ENCODE measurements at regions not wholly inside any gene's neighbourhood (a gene's known extent, or its start where the extent isn't known, plus 50 kb on each side); places are given as distances from the start of the nearest gene placed in this dataset.
A peak's percentile ranks its signal among the peaks of the same experiment; 100 is the strongest.

- DNase-seq = peak; percentile 43
Observed at GRCh38 chr9:87427851-87428506, 69.7 kb upstream of the DAPK1 start.

GRCh38 chr9:87428659-87429058, 69.0 kb upstream of the DAPK1 start:
- peak; percentile 65 for DNase-seq

- DNase-seq = no peak
Observed at GRCh38 chr9:87431837-87432236, 65.8 kb upstream of the DAPK1 start.

GRCh38 chr9:87433853-87434252, 63.8 kb upstream of the DAPK1 start:
- DNase-seq = no peak

- no peak for DNase-seq
Observed at GRCh38 chr9:87434366-87434765, 63.3 kb upstream of the DAPK1 start.

GRCh38 chr9:87435189-87435880, 62.3 kb upstream of the DAPK1 start:
- DNase-seq = no peak

GRCh38 chr9:87436716-87437115, 61.0 kb upstream of the DAPK1 start:
- DNase-seq = no peak

- DNase-seq = no peak
Observed at GRCh38 chr9:87437966-87438365, 59.7 kb upstream of the DAPK1 start.

- DNase-seq = no peak
Observed at GRCh38 chr9:87441251-87441650, 56.4 kb upstream of the DAPK1 start.

GRCh38 chr9:87442451-87442850, 55.2 kb upstream of the DAPK1 start:
- DNase-seq = no peak

GRCh38 chr9:87443006-87443405, 54.7 kb upstream of the DAPK1 start:
- no peak for DNase-seq

- DNase-seq = no peak
Observed at GRCh38 chr9:87443461-87443860, 54.2 kb upstream of the DAPK1 start.

- no peak for DNase-seq
Observed at GRCh38 chr9:87445646-87446045, 52.0 kb upstream of the DAPK1 start.

GRCh38 chr9:87446527-87446926, 51.1 kb upstream of the DAPK1 start:
- DNase-seq = no peak

GRCh38 chr9:87447547-87448432, 49.9 kb upstream of the DAPK1 start:
- DNase-seq = peak; percentile 41

All from NCI-H748 treated with DMSO at 0.1 percent for 48 hours (cell line).